ENCODE measurements at regions not wholly inside any gene's neighbourhood (a gene's known extent, or its start where the extent isn't known, plus 50 kb on each side); places are given as distances from the start of the nearest gene placed in this dataset.
A peak's percentile ranks its signal among the peaks of the same experiment; 100 is the strongest.

DNA sequence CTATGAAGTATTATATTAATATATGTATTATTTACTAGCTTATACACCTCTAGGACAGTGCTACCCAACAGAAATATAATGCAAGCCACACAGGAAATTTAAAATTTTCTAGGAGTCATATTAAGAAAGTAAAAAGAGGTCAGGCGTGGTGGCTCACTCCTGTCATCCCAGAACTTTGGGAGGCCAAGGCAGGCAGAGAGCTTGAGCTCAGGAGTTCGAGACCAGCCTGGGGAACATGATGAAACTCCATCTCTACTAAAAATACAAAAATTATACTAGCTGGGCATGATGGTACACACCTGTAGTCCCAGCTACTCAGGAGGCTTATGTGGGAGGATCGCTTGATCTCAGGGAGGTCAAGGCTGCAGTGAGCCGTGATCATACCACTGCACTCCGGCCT is 237.6 kb upstream of the ZNF217 start:
- H4K20me1 ChIP-seq (ENCODE audit: control insufficient read depth, insufficient read depth, low read depth, low read length): no peaks in the 10 kb centered on the region
- H3K9me2 ChIP-seq (replicated peaks; ENCODE audit: control insufficient read depth, low read length): no peaks in the 10 kb centered on the region
- H3K79me2 ChIP-seq (ENCODE audit: control insufficient read depth, low read length): no peaks in the 10 kb centered on the region
- H3K4me1 ChIP-seq (ENCODE audit: control insufficient read depth, low read length): peaks cover 83% of the 10 kb centered on the region
- no peaks in the 10 kb centered on the region for H3K27me3 ChIP-seq (ENCODE audit: control insufficient read depth, low read length)
- peaks cover 15% of the 10 kb centered on the region for H3F3A ChIP-seq (ENCODE audit: control insufficient read depth, insufficient read depth)
- peak overlapping the region; percentile 84; the same call in 1 of the 2 replicates for H3K27ac ChIP-seq (ENCODE audit: low read depth, low read length)
- H3K4me3 ChIP-seq (ENCODE audit: low read length): no peak overlapping the region
- TF ChIP-seq EZH2phosphoT487 (IDR thresholded peaks at IDR 0.05; ENCODE audit: borderline replicate concordance, low read length): no peak
- TF ChIP-seq, protein P1, sequence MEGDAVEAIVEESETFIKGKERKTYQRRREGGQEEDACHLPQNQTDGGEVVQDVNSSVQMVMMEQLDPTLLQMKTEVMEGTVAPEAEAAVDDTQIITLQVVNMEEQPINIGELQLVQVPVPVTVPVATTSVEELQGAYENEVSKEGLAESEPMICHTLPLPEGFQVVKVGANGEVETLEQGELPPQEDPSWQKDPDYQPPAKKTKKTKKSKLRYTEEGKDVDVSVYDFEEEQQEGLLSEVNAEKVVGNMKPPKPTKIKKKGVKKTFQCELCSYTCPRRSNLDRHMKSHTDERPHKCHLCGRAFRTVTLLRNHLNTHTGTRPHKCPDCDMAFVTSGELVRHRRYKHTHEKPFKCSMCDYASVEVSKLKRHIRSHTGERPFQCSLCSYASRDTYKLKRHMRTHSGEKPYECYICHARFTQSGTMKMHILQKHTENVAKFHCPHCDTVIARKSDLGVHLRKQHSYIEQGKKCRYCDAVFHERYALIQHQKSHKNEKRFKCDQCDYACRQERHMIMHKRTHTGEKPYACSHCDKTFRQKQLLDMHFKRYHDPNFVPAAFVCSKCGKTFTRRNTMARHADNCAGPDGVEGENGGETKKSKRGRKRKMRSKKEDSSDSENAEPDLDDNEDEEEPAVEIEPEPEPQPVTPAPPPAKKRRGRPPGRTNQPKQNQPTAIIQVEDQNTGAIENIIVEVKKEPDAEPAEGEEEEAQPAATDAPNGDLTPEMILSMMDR (IDR thresholded peaks at IDR 0.05; ENCODE audit: low read depth, low read length, poor library complexity, severe bottlenecking): no peak
- H3K36me3 ChIP-seq (ENCODE audit: control insufficient read depth, low read length): no peaks in the 10 kb centered on the region
- H3K4me2 ChIP-seq (ENCODE audit: low read length): no peak overlapping the region
- H3K9me3 ChIP-seq (ENCODE audit: control insufficient read depth, insufficient read depth, low read length): no peaks in the 10 kb centered on the region

DNA sequence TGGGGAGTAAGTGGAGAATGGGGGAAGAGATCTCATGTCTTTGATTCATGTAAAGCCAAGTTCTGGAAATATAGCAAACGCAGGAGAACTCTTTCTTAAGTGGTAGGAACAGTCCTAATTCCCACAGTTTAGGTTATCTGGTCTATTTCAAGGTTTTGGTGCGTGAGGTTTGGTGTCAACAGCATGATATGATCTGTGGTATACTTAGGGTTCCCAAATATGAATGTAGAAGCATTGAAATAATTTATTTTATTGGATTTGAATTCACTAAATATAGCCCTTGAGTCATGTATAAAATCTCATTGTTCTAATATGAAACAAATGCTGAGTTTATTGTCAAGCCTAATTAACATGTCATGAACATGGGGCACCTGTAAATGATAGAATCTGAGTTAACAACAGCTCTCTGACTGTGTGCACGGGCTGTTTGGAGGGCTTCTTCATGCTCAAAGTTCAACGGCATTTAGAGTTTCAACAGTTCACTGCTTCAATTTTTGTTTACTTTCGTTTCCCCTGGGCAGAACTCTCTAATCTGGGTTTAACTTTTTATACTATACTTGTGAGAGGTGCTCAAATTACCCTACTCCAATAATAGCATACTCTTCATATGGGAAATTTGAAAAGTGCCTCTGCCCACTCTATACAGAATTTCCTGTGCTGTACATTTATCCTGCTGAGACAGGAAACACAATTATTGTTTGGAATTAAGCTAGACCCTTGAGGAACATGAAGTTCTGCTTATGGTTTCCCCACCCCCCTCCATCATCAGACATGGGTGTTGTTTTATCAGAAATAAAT is 236.3 kb upstream of the ZNF217 start:
- peaks cover 77% of the 10 kb centered on the region for H3K4me1 ChIP-seq (ENCODE audit: control insufficient read depth, low read length)
- H3K4me3 ChIP-seq (ENCODE audit: low read length): peak overlapping the region; percentile 54
- no peaks in the 10 kb centered on the region for H3K27me3 ChIP-seq (ENCODE audit: control insufficient read depth, low read length)

DNA sequence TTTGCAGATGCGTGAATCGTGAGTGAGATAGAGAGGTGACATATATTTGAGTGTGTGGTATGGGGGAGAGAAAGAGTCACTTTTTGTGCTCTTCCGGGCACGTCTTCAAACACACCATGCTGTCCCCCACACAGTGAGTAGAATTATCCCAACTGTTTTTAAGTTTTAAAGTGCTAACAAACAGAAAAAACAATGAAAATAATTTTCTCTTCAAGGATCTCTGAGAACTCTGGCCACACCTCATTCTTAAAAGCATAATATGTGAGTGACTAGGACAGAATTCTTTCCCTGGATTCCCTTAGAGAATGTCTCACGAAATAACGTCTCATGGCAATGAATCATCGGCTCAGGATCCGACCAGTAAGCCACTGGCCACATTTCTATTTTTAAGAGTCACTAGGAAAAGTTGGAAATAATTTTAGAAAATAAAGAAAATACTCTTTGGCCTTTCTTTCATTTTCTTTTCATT is 235.7 kb upstream of the ZNF217 start:
- Histone ChIP-seq H3K9me2 (replicated peaks; ENCODE audit: control insufficient read depth, low read length) (no peaks in the 10 kb centered on the region), H3K4me3 (ENCODE audit: low read length) (peak overlapping the region; percentile 54), H3K27me3 (ENCODE audit: control insufficient read depth, low read length) (no peaks in the 10 kb centered on the region), H3K27ac (ENCODE audit: low read depth, low read length) (peak overlapping the region; percentile 84), H3K36me3 (ENCODE audit: control insufficient read depth, low read length) (no peaks in the 10 kb centered on the region), H4K20me1 (ENCODE audit: control insufficient read depth, insufficient read depth, low read depth, low read length) (no peaks in the 10 kb centered on the region), H3K4me1 (ENCODE audit: control insufficient read depth, low read length) (peaks cover 70% of the 10 kb centered on the region), H3K79me2 (ENCODE audit: control insufficient read depth, low read length) (no peaks in the 10 kb centered on the region), H3K4me2 (ENCODE audit: low read length) (peak overlapping the region; percentile 69), H3K9me3 (ENCODE audit: control insufficient read depth, insufficient read depth, low read length) (no peaks in the 10 kb centered on the region), H3F3A (ENCODE audit: control insufficient read depth, insufficient read depth) (peaks cover 15% of the 10 kb centered on the region)
- no peak for TF ChIP-seq EZH2phosphoT487 (IDR thresholded peaks at IDR 0.05; ENCODE audit: borderline replicate concordance, low read length)
- TF ChIP-seq, protein P1 (IDR thresholded peaks at IDR 0.05; ENCODE audit: low read depth, low read length, poor library complexity, severe bottlenecking): no peak

More for the DNA sequence above, 236.3 kb upstream of the ZNF217 start:
- Histone ChIP-seq H3K27ac (ENCODE audit: low read depth, low read length) (peak overlapping the region; percentile 84), H3F3A (ENCODE audit: control insufficient read depth, insufficient read depth) (peaks cover 15% of the 10 kb centered on the region), H4K20me1 (ENCODE audit: control insufficient read depth, insufficient read depth, low read depth, low read length) (no peaks in the 10 kb centered on the region), H3K9me3 (ENCODE audit: control insufficient read depth, insufficient read depth, low read length) (no peaks in the 10 kb centered on the region), H3K36me3 (ENCODE audit: control insufficient read depth, low read length) (no peaks in the 10 kb centered on the region), H3K4me2 (ENCODE audit: low read length) (peak overlapping the region; percentile 69), H3K9me2 (replicated peaks; ENCODE audit: control insufficient read depth, low read length) (no peaks in the 10 kb centered on the region), H3K79me2 (ENCODE audit: control insufficient read depth, low read length) (no peaks in the 10 kb centered on the region)
- TF ChIP-seq, protein P1 (IDR thresholded peaks at IDR 0.05; ENCODE audit: low read depth, low read length, poor library complexity, severe bottlenecking): no peak

Measured in DOHH2 (cell line).